Activated T-helper 9 cell treated with anti-CD3 and anti-CD28 coated beads, Interleukin-2, amount 50 U/mL, for 16 hours (primary cell): ENCODE measurements at regions not wholly inside any gene's neighbourhood (a gene's known extent, or its start where the extent isn't known, plus 50 kb on each side); places are given as distances from the start of the nearest gene placed in this dataset.
A peak's percentile ranks its signal among the peaks of the same experiment; 100 is the strongest.

Source experiments
- DNase-seq: peaks from one replicate; pipeline ENCODE4 v3.0.0-alpha.2; 2020; ENCODE audit warnings: low read depth

DNA sequence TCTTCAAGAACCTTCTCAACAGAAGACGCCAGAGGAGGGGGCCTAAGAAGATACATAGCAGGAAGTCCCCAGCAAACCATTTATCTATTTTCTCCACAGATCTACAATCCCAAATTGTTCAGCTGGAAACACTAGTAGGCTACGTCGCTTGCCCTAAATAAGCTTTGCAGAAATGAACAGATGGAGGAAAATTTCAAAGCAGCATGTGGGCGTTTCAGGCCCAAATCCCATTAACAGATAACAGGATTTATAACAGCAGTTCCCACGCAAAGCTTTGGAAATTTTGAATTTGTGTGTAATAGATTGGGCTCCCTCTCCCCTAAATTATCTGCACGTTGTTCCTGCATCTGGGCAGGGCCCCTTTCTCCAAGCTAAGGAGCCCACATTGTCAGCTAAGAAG lies 60.6 kb upstream of the FRMD4A start:
- no peak for DNase-seq

DNA sequence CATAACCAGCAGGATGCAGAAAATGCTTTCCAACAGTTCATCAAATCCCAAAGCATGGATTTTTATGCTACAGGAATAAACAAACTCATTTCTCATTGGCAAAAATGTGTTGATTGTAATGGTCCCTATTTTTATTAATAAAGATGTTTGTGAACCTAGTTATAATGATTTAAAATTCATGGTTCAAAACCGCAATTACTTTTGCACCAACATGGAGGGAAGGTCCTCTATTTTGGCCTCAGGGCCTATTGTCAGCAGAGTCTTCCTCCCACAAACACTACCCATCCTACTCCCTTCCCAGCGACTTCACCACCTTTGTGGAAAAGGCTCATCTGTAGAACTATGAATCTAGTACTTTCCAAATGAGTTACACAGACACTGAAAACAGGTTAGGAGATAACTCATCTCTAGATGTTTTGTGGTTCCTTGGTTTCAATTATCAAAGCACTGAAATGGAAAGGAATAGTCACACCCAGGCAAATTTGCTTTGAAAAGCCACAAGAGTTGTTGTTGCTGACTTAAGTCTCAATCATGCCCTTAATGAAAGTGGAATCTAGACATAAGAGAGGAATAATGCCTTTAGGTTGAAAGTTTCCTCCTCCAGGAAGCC lies 59.4 kb upstream of the FRMD4A start:
- DNase-seq, result no peak

DNA sequence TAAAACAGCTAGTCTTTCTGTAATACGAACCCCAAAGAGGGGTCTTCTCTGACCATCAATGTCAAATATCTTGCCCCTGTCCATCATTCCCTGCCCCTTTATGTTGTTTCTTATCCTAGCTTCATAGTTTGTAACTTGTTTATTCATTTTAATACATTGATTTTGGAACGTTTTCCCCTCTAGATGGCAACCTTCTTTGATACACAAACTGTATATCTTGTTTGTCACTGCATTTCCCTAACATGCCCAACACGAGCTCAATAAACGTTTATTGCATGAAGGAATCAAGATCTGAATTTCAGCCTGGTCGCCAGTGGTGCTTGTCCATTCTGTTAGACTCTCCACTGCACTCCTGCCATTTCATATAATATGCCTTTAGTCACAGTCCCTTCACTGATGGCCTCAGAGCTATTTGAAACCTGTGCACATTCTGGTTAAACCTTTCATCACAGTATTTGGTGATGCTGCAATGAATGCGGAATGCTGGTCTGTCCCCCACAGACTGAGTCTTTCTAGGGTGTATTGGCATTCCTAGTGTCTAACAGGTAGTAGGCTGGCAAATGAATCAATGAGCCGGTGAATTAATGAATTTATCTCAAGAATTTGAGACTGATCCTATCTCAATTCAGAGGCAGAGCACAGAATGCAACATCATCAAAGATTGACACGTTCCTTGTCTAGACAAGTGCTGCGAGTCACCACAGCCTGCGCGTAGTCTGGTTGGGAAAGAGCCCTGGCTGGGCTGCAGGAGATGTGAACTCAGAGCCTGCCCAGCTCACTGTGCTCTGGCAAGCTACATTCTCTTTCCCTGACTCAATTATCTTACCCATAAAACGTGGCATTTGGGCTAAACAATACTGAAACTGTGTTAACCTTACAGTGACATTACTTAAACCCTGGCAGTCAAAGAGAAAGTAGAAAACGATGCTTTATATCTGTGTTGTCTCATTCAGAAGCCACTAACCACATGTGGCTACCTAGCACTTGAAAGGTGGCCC lies 55.2 kb upstream of the FRMD4A start:
- DNase-seq, result no peak

DNA sequence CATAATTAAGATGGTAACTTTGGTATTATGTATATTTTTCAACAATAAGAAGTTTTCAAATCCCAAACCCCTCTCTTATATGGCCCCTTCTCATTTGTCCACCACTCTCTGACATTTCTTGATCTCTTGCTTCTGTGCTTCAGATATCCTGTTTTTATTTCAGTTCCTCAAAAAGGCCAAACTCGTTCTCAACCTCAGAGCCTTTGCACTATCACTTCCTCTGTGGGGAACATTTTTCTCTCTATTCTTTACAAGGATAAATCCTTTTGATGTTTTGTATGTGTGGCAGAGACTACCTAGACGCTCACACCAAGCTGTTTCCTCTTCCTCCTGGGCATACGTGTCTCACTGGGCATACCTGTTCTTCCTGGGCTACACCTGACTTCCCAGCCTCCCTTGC lies 54.2 kb upstream of the FRMD4A start:
- no peak for DNase-seq

DNA sequence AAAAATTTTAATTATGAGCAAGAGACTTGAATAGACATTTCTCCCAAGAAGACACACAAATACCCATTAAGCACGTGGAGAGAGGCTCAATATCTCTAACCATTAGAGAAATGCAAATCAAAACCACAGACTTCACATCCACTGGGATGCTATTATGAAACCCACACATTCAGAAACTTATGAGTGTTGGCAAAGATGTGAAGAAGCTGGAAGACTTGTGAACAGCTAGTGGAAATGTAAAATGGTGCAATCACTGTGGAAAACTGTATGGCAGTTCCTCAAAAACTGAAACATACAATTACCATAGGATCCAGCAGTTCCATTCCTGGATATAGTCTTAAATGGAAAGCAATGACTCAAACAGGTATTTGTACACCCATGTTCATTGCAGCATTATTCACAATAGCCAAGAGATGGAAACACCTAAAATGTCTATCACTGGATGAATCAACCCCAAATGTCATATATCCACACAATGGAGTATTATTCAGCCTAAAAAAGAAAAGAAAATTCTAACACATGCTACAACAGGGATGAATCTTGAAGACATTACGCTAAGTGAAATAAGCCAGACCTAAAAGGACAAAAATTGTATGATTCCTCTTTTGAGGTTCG lies 53.5 kb upstream of the FRMD4A start:
- DNase-seq, result no peak

DNA sequence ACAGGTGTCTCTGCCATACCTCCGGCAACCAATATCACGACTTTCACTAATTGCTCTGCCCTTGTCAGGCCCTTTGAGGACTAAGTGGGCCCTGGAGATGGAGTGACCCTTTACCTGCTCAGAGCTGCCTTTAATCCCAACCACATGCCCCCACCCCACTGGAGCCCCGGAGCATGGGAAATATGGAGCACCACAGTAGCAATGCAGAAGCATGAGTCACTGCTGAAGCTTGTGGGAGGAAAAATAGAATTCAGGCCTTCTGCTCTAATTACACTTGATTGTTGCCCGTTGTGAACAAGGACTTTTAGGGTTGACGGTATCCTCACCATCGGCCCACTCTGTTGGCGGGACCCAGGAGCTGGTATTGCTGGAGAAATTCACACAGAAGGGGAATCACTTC lies 52.5 kb upstream of the FRMD4A start:
- DNase-seq, result no peak

DNA sequence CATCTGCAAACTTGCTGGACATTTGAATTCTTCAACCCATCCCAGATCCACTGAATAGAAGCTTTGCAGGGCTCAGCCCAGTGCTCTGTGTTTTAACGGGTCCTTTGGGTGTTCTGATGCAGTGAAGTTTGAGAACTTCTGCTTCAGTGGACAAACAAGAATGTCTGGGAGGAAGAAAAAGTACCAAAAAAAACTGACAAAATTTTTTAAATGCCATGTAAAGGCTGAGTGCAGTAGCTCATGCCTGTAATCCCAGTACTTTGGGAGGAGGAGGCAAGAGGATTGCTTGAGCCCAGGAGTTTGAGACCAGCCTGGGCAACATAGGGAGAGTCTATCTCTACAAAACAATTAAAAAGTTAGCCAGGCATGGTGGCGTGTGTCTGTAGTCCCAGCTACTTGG lies 51.8 kb upstream of the FRMD4A start:
- DNase-seq, result no peak

DNA sequence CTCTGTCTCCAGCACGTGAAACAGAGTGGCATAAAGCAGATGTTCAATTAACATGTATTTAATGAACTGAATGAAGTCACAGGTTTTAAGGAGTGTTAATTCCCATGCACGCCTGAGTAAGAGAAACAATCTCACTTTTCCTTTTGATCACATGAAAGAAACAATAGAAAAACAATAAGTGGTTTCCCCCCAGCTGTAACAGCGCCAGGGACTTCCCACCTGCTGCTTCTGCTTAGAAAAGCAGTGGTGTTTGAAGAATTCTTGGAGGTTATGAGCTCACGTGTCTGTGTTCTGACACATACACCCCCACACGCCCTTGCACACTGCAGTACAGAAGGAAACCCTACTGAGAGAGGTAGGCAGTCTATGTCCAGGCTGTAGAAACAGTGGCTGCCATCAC lies 51.3 kb upstream of the FRMD4A start:
- peak; percentile 19 for DNase-seq

DNA sequence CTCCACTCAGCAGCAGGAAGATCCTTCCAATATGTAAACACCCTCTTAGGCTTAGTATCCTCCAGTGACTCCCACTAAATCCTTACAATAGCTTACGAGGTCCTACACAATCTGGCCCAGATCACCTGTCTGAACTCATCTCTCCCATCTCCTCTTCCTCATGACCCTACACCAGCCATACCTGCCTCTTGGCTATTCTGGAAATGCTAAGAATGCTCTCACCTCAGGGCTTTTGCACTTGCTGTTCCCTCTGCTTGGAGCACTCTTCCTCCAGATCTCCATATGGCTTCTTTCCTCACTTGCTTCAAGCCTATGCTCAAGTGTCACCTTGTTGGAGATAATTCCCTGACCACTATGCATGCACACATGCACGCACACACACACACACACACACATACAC lies 50.8 kb upstream of the FRMD4A start:
- DNase-seq, result no peak

DNA sequence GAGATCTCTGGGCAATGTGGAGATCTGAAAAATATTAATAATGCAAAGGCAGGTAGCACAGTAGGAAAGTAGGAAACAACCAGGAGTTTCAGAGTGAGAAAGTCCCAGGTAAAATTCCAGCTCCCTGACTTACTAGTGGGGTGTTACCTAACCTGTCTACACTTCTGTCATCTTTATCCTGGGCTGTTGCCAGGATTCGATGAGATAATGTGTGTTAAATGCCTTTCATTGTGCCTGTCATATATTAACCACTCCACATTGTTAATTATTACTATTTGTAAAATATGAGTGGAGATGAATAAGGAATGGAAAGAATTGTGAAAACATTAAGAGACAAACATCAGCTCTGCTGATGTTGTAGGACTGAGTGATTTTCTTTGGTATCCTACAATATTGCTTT lies 50.0 kb upstream of the FRMD4A start:
- DNase-seq, result no peak
